HepG2 (cell line): ENCODE measurements at regions not wholly inside any gene's neighbourhood (a gene's known extent, or its start where the extent isn't known, plus 50 kb on each side); places are given as distances from the start of the nearest gene placed in this dataset.
A peak's percentile ranks its signal among the peaks of the same experiment; 100 is the strongest.

Source experiments
- ASH2L ChIP-seq: fragments of 300-600, 200-600 bp; sonication (generic); IDR thresholded peaks from 2 replicates; pipeline ENCODE4 v1.7.0; 2017; ENCODE audit warnings: low read depth, mild to moderate bottlenecking, moderate library complexity, mixed read lengths, low read length; ENCODE audit not compliant: insufficient read length
- GFI1 ChIP-seq: sonication (generic); formaldehyde crosslinking; IDR thresholded peaks from 2 replicates; pipeline ENCODE4 v1.5.0; 2020; ENCODE audit warnings: missing genetic modification reagents, mild to moderate bottlenecking, borderline replicate concordance
- NR2F6 ChIP-seq, 2 experiments: IDR thresholded peaks; 2 replicates each; pipeline ENCODE4 v1.6.1; 2016; ENCODE audit warnings: antibody characterized with exemption in 1 of 2, mild to moderate bottlenecking in 1 of 2
- PITX1 ChIP-seq: sonication (generic); formaldehyde crosslinking; IDR thresholded peaks from 2 replicates; pipeline ENCODE4 v1.5.1; 2020; ENCODE audit warnings: mild to moderate bottlenecking, missing genetic modification reagents
- PRDM15 ChIP-seq: sonication (generic); formaldehyde crosslinking; IDR thresholded peaks from 2 replicates; pipeline ENCODE4 v1.4.0; 2020; ENCODE audit warnings: missing genetic modification reagents
- SIN3A ChIP-seq: IDR thresholded peaks from 2 replicates; pipeline ENCODE4 v1.6.1; 2011; ENCODE audit warnings: low read depth, mild to moderate bottlenecking, control low read depth, low read length, borderline replicate concordance
- SPEN ChIP-seq: sonication (generic); formaldehyde crosslinking; IDR thresholded peaks from 2 replicates; pipeline ENCODE4 v1.5.1; 2020; ENCODE audit warnings: low read depth, mild to moderate bottlenecking, missing genetic modification reagents
- TBP ChIP-seq: sonication (generic); formaldehyde crosslinking; IDR thresholded peaks from 2 replicates; pipeline ENCODE4 v1.5.0; 2020; ENCODE audit warnings: missing genetic modification reagents
- ZFP1 ChIP-seq: IDR thresholded peaks from 2 replicates; pipeline ENCODE4 v1.6.1; 2016
- ZFY ChIP-seq: sonication (generic); formaldehyde crosslinking; IDR thresholded peaks from 2 replicates; pipeline ENCODE4 v1.4.0; 2020; ENCODE audit warnings: missing genetic modification reagents
- ZNF142 ChIP-seq: sonication (generic); formaldehyde crosslinking; IDR thresholded peaks from 2 replicates; pipeline ENCODE4 v1.4.0; 2020; ENCODE audit warnings: missing genetic modification reagents
- ZNF274 ChIP-seq: sonication (generic); formaldehyde crosslinking; IDR thresholded peaks from 2 replicates; pipeline ENCODE4 v1.5.1; 2020; ENCODE audit warnings: mild to moderate bottlenecking, missing genetic modification reagents
- ZNF746 ChIP-seq: sonication (generic); formaldehyde crosslinking; IDR thresholded peaks from 2 replicates; pipeline ENCODE4 v1.8.0; 2022; ENCODE audit warnings: mild to moderate bottlenecking, missing genetic modification reagents
- ZNF768 ChIP-seq: sonication (generic); formaldehyde crosslinking; IDR thresholded peaks from 2 replicates; pipeline ENCODE4 v1.4.0; 2020; ENCODE audit warnings: missing genetic modification reagents
- ZSCAN31 ChIP-seq: sonication (generic); formaldehyde crosslinking; IDR thresholded peaks from 2 replicates; pipeline ENCODE4 v1.5.0; 2020; ENCODE audit warnings: low read depth, mild to moderate bottlenecking, missing genetic modification reagents
- TF ChIP-seq, protein P1 (sequence below): sonication (generic); formaldehyde crosslinking; IDR thresholded peaks from 2 replicates; pipeline ENCODE4 v1.9.0; 2022; ENCODE audit warnings: low read depth, missing genetic modification reagents

- TF ChIP-seq SIN3A (peak; percentile 76; the same call in 1 of the 2 replicates), ZNF768 (0 out of 2 replicates have a peak, but pooled peaks have one; percentile 25), ZNF274 (CRISPR knock-in tag) (peak; percentile 21), ZNF746 (CRISPR knock-in tag) (peak; percentile 87), TBP (CRISPR knock-in tag) (0 out of 2 replicates have a peak, but pooled peaks have one; percentile 29), PITX1 (CRISPR knock-in tag) (peak; percentile 92), SPEN (CRISPR knock-in tag) (peak; percentile 91; the same call in 1 of the 2 replicates), ASH2L (peak; percentile 69), ZNF142 (0 out of 2 replicates have a peak, but pooled peaks have one; percentile 62), ZFP1 (CRISPR knock-in tag) (peak; percentile 94; the same call in 1 of the 2 replicates), PRDM15 (CRISPR knock-in tag) (0 out of 2 replicates have a peak, but pooled peaks have one; percentile 39), NR2F6 (IDR thresholded peaks at IDR 0.05) (peak; percentile 98), NR2F6 (CRISPR knock-in tag; IDR thresholded peaks at IDR 0.05) (peak; percentile 100), GFI1 (peak; percentile 84), ZFY (CRISPR knock-in tag) (peak; percentile 77), ZSCAN31 (CRISPR knock-in tag) (peak; percentile 90)
- TF ChIP-seq, protein P1, sequence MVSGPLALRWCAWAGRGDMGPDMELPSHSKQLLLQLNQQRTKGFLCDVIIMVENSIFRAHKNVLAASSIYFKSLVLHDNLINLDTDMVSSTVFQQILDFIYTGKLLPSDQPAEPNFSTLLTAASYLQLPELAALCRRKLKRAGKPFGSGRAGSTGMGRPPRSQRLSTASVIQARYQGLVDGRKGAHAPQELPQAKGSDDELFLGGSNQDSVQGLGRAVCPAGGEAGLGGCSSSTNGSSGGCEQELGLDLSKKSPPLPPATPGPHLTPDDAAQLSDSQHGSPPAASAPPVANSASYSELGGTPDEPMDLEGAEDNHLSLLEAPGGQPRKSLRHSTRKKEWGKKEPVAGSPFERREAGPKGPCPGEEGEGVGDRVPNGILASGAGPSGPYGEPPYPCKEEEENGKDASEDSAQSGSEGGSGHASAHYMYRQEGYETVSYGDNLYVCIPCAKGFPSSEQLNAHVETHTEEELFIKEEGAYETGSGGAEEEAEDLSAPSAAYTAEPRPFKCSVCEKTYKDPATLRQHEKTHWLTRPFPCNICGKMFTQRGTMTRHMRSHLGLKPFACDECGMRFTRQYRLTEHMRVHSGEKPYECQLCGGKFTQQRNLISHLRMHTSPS, result peak; percentile 90
Measured at GRCh38 chr16:21512280-21513192, 86.8 kb upstream of the METTL9 start (continued).
